ENCODE measurements at regions not wholly inside any gene's neighbourhood (a gene's known extent, or its start where the extent isn't known, plus 50 kb on each side); places are given as distances from the start of the nearest gene placed in this dataset.
"Not testable (repeated sequence)": the region's sequence is repeated elsewhere in the genome, so short reads cannot be mapped to it uniquely, and the experiment has no call there.

DNA sequence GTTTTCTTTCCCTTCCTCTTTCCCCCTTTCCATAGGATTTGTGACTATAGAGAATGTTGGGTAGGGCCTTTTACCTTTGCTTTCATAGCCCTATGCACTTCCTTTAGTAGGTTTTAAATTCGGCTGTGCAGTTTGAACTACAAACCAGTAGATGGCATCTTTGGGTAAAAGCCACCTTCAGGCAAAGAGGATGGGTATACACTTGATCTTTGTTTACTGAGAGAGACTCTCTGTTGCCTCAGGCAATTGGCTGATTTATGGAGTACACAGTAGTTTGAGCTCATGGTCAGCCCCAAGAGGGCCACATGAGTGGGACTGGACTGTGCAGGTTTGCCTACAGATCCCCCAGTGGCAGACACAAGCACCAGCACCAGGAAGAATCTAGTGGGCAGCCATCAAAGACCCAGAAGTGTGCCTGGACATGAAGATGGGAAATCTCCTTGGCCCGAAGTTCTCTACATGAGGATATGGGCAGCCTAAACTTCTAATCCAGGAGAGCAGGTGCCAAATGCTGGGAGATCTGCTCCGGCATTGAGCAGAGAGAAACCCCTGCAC is 1304.3 kb upstream of the DDX18 start:
- DNase-seq (ENCODE audit: low read depth in 2 of 2): no peak

GRCh38 chr2:116511426-116511825 is 1303.1 kb upstream of the DDX18 start:
- DNase-seq (ENCODE audit: low read depth in 2 of 2): no peak

DNA sequence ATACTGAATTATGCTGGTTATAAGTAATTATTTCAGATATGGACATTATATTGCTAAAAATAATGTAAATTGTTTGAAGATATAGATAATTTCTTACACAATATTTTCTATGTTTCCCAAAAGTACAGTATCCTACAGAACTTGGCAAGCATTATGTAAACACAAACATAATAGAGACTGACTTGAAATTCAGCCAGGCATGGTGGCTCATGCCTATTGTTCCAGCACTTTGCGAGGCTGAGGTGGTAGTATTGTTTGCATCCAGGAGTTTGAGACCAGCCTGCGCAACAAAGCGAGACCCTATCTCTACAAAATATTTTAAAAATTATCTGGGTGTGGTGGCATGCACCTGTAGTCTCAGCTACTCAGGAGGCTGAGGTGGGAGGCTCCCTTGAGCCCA is 1300.5 kb upstream of the DDX18 start:
- no peak for DNase-seq (ENCODE audit: low read depth in 2 of 2)

- no peak for DNase-seq (ENCODE audit: low read depth in 2 of 2)
These were observed 1296.6 kb upstream of the DDX18 start for GRCh38 chr2:116517936-116518335.

DNA sequence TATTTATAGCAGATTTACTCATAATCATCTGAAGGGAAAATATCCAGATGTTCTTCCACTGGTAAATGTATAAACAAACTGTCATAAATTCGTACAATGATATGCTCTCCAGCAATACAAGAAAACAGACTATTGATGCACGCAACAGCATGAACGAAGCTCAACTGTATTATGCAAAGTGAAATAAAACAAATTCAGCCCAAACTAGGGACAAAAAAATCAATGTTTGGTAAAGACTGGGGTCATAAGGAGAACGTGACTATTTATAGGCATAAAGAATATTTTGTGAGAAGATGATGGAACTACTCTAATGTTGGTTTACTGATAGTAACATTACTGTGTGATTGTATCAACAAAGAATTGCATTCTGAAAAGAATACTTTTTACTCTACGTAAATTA is 1276.7 kb upstream of the DDX18 start:
- DNase-seq (ENCODE audit: low read depth in 2 of 2): no peak

DNA sequence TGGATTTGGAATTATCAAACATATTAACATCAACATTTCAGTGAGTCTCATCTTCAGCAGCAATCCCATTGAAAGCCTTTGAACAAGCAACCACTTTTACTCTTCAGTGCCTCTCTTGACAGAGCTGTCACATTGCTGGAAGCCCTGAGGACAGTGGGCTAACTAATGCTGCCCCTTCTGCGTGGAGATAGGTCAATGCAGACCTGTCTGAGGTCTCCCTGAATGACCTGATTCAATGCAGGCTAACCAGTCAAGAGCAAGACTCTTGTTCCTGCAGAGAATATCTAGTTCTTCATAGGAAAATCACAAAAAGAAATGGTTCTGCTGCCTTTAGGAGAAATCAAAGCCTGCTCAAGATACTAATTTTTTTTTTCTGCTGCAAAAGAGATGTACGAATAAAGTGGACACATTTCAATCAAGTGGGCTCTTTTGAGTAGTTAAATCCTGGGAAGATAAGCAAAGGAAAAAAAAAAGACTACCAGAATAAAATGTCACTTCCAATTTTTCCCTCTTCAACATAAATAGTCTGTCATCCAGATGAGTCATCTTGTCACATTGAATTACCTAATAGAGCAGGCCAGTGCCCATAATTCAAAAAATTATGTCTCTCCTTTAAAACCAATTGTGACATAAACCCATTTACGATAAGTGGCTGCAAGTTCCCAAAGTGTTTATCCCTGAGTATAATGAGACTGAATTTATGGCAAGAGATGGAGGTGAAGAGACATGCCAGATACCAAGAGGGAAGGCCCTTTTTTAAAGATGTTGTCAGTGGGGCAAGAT is 1269.0 kb upstream of the DDX18 start:
- DNase-seq (ENCODE audit: low read depth in 2 of 2): no peak

- not testable (repeated sequence) for DNase-seq (ENCODE audit: low read depth in 2 of 2)
These were observed 1261.6 kb upstream of the DDX18 start for GRCh38 chr2:116552738-116553419.

GRCh38 chr2:116580209-116580608 is 1234.3 kb upstream of the DDX18 start:
- no peak for DNase-seq (ENCODE audit: low read depth in 2 of 2)

GRCh38 chr2:116582850-116583249 is 1231.6 kb upstream of the DDX18 start:
- DNase-seq (ENCODE audit: low read depth in 2 of 2): no peak

GRCh38 chr2:116585669-116586327 is 1228.7 kb upstream of the DDX18 start:
- no peak for DNase-seq (ENCODE audit: low read depth in 2 of 2)

GRCh38 chr2:116586328-116586689 is 1228.2 kb upstream of the DDX18 start:
- DNase-seq (ENCODE audit: low read depth in 2 of 2): no peak

All from fibroblast of skin of left biceps (primary cell).